ENCODE measurements at regions not wholly inside any gene's neighbourhood (a gene's known extent, or its start where the extent isn't known, plus 50 kb on each side); places are given as distances from the start of the nearest gene placed in this dataset.

DNA sequence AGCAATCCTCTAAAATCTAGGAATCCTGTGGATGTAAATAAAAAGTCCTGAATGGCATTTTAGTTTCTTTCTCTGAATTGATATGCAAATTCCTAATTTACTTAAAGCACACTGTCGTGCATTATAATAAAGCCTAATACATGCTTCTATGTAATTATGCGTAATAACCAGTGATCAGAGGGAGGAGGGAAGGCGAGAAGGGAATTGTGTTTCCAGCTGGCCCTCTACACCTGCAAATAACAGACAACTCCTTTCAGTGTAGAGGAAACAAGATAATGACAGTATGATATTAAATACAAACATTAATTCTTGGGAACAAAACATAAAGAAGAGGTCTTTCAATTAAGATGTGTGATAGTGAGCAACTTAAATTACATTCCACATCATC lies 419.6 kb upstream of the LCORL start:
- BruUV-seq (replicated peaks), result no TSS peak
- Histone ChIP-seq H3K4me3 (replicated peaks in 1 of 3; ENCODE audit: insufficient read depth in 1 of 3, low read depth in 1 of 3, low read length in 3 of 3) (no peak overlapping the region), H3K27ac (ENCODE audit: insufficient read depth, low read depth, low read length) (no peak overlapping the region), H3K4me2 (ENCODE audit: insufficient read depth, low read length) (no peak overlapping the region), H3K9ac (replicated peaks; ENCODE audit: extremely low read depth, insufficient read depth, low read length) (no peak overlapping the region), H3K79me2 (ENCODE audit: control insufficient read depth, insufficient read depth, low read length) (no peaks in the 10 kb centered on the region), H4K20me1 (replicated peaks; ENCODE audit: control insufficient read depth, extremely low read depth, insufficient read depth, low read length) (no peaks in the 10 kb centered on the region), H3K27me3 (ENCODE audit: control insufficient read depth in 2 of 2, insufficient read depth in 2 of 2, low read length in 2 of 2) (no peaks in the 10 kb centered on the region), H3K36me3 (ENCODE audit: control insufficient read depth in 2 of 2, extremely low read depth in 1 of 2, insufficient read depth in 2 of 2, low read length in 2 of 2) (no peaks in the 10 kb centered on the region), H3K4me1 (ENCODE audit: control insufficient read depth, extremely low read depth, insufficient read depth, low read length) (no peaks in the 10 kb centered on the region), H3K9me1 (replicated peaks; ENCODE audit: control insufficient read depth, extremely low read depth, insufficient read depth, low read length) (no peaks in the 10 kb centered on the region), H2AFZ (ENCODE audit: low read depth, low read length) (no peak overlapping the region), H3K9me3 (replicated peaks; ENCODE audit: control insufficient read depth, insufficient read depth, low read length) (no peaks in the 10 kb centered on the region)
- no peak for DNase-seq (ENCODE audit: low read depth, low spot score)
- intact Hi-C loops (cut with micrococcal nuclease) (no loop called here), dilution Hi-C loops (cut with MboI; ENCODE audit: extremely low pct_ligation_motif_present, low sequenced_read_pairs) (no loop called here)
- no peak for TF ChIP-seq JUN (IDR thresholded peaks at IDR 0.05; ENCODE audit: borderline replicate concordance, insufficient read depth, insufficient read length, low read depth)
- no peak for TF ChIP-seq POLR2A (IDR thresholded peaks at IDR 0.05; ENCODE audit: low read depth, low read length)
- TF ChIP-seq, protein P1, sequence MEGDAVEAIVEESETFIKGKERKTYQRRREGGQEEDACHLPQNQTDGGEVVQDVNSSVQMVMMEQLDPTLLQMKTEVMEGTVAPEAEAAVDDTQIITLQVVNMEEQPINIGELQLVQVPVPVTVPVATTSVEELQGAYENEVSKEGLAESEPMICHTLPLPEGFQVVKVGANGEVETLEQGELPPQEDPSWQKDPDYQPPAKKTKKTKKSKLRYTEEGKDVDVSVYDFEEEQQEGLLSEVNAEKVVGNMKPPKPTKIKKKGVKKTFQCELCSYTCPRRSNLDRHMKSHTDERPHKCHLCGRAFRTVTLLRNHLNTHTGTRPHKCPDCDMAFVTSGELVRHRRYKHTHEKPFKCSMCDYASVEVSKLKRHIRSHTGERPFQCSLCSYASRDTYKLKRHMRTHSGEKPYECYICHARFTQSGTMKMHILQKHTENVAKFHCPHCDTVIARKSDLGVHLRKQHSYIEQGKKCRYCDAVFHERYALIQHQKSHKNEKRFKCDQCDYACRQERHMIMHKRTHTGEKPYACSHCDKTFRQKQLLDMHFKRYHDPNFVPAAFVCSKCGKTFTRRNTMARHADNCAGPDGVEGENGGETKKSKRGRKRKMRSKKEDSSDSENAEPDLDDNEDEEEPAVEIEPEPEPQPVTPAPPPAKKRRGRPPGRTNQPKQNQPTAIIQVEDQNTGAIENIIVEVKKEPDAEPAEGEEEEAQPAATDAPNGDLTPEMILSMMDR (IDR thresholded peaks at IDR 0.05; ENCODE audit: extremely low read depth in 1 of 2, insufficient read depth in 1 of 2, low read depth in 1 of 2, low read length in 2 of 2), result no peak
- TF ChIP-seq MYC (IDR thresholded peaks at IDR 0.05; ENCODE audit: low read depth, low read length), result no peak
- no peak for TF ChIP-seq FOS (IDR thresholded peaks at IDR 0.05; ENCODE audit: borderline replicate concordance, insufficient read depth, low read length)
- no peak for TF ChIP-seq EZH2 (IDR thresholded peaks at IDR 0.05; ENCODE audit: borderline replicate concordance, low read depth, low read length, severe bottlenecking)
- no peak for TF ChIP-seq POLR2AphosphoS5 (IDR thresholded peaks at IDR 0.05; ENCODE audit: insufficient read depth, low read depth, low read length)
- no peak for TF ChIP-seq GATA2 (IDR thresholded peaks at IDR 0.05; ENCODE audit: insufficient read depth, insufficient read length, low read depth, low read length)
- TF ChIP-seq, protein P2, sequence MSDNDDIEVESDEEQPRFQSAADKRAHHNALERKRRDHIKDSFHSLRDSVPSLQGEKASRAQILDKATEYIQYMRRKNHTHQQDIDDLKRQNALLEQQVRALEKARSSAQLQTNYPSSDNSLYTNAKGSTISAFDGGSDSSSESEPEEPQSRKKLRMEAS (IDR thresholded peaks at IDR 0.05; ENCODE audit: insufficient read depth, insufficient read length), result no peak
- CTCF ChIA-PET, result no interaction called here
- POLR2A ChIA-PET, result no interaction called here
- no peak for FAIRE-seq

Data from endothelial cell of umbilical vein (primary cell).